HG03280 (cell line): ENCODE measurements at regions not wholly inside any gene's neighbourhood (a gene's known extent, or its start where the extent isn't known, plus 50 kb on each side); places are given as distances from the start of the nearest gene placed in this dataset.
A peak's percentile ranks its signal among the peaks of the same experiment; 100 is the strongest.

Experiments used
- ATAC-seq: cut with Tn5 transposase; IDR thresholded peaks from one replicate; pipeline ENCODE4 v1.9.1; 2021; ENCODE audit warnings: mild to moderate bottlenecking, moderate library complexity; ENCODE audit not compliant: unreplicated experiment

- no peak for ATAC-seq
Observed at GRCh38 chr1:58908561-58909560, 125.0 kb upstream of the JUN start.

DNA sequence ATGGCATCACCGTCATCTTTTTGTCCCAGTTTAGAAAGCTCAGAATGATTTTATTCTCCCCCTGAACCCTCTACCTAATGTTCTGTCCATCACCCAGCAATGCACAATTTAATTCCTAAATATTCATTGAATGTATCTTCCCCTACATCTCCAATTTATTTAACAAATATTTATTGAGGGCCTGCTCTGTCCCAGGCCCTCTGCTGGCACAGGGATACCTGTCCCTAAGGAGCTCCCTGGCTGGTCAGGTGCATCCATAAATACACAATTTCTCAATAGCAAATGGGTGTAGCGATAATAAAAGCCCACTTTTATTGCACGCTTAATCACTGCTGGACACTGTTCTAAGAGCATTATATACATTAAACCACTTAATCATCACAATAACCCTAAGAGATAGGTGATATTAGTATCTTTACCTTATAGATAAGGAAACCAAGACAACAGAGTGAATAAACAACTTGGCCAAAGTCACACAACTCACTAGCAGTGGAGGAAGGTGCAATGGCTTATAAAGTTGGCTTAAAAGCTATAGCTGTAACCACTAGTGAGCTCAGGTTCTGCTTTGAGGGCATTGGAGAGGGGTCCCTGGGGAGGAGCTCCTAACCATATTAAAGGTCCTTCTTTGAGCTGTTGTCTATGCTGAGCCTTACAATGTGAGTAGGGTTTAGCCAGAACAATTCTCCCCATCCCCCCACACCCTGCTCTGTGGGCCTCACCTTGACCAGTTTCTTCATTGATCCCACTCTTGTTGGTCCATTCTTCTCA lies 126.3 kb upstream of the JUN start:
- ATAC-seq, result no peak

- ATAC-seq, result no peak
Observed at GRCh38 chr1:58911841-58912499, 128.1 kb upstream of the JUN start.

GRCh38 chr1:58914925-58915324 lies 131.1 kb upstream of the JUN start:
- ATAC-seq, result no peak

DNA sequence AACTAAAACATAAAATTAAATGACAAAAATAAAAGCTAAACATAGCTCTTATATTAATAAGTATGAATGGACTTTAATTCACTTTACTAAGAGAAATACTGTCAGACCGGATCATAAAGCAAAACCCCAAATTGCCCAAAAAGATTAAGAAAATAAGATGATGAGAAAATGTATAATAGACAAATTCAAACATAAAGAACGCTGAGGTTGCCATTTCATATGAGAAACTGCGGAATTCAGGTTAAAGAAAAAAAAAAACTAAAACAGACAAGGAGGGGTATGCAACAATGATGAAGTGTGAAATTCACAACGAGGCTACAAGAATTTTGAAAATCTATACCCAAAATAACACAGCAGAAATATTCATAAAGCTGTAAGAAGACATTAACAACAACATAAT lies 133.6 kb upstream of the JUN start:
- ATAC-seq, result no peak

DNA sequence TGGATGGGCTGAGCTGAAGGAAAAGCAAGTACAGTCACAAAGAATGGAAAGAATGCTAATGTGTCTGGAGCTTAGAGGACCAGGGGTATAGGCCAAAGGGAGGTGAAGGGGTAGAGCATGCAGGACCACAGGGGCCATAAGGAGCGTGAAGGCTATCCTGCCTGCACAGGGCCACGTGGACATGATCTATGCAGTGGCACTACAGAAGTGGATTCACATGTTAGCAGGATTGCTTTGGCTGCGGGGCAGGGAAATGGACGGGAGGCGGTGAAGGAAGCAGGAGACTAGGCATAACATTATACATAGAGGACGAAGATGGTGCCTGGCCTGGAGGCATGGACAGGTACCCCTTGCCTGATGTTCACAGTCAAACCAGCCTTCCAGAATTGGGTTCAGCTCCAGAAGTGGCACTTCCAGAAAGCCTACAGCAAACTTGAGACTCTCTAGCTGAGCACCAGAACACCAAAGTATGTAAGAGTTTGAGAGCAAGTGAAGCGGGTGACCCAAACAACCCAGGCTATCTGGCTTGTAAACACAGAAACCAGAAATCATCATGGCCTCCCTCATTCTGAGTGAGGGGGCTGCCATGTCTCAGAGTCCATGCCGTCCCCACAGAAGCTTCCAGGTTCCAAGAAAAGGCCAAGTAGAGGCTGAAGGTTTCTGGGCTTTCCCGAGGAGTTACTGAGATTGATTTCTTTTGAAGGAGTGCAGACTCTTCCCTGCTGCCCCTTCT lies 135.5 kb upstream of the JUN start:
- no peak for ATAC-seq

GRCh38 chr1:58919959-58920321 lies 136.1 kb upstream of the JUN start:
- no peak for ATAC-seq

GRCh38 chr1:58921342-58921741 lies 137.5 kb upstream of the JUN start:
- no peak for ATAC-seq

- no peak for ATAC-seq
Observed at GRCh38 chr1:58921751-58922150, 137.9 kb upstream of the JUN start.

- peak; percentile 95 for ATAC-seq
Observed at GRCh38 chr1:58922302-58923089, 138.6 kb upstream of the JUN start.

GRCh38 chr1:58923090-58923470 lies 139.2 kb upstream of the JUN start:
- ATAC-seq, result no peak

GRCh38 chr1:58924016-58924565 lies 140.2 kb upstream of the JUN start:
- no peak for ATAC-seq

GRCh38 chr1:58924821-58925220 lies 141.0 kb upstream of the JUN start:
- ATAC-seq, result no peak

- ATAC-seq, result no peak
Observed at GRCh38 chr1:58925247-58925646, 141.4 kb upstream of the JUN start.

DNA sequence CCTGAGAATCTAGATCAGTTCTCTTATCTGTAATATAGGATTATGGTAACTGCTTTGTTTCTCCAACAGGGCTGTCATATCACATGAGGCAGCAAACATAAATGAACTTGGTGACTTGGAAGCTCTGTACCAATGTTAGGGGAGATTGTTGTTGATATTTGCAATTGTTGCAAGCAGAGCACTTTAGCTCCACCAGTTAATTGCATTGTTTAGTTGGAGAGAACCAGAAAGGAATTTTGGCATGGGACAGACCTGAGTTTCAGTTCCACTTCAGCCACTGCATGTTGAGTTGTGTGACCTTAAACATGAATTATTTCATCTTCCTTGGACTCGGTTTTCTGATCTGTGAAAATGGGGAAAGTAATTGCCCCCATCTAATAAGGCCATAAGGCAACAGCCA lies 142.3 kb upstream of the JUN start:
- no peak for ATAC-seq

DNA sequence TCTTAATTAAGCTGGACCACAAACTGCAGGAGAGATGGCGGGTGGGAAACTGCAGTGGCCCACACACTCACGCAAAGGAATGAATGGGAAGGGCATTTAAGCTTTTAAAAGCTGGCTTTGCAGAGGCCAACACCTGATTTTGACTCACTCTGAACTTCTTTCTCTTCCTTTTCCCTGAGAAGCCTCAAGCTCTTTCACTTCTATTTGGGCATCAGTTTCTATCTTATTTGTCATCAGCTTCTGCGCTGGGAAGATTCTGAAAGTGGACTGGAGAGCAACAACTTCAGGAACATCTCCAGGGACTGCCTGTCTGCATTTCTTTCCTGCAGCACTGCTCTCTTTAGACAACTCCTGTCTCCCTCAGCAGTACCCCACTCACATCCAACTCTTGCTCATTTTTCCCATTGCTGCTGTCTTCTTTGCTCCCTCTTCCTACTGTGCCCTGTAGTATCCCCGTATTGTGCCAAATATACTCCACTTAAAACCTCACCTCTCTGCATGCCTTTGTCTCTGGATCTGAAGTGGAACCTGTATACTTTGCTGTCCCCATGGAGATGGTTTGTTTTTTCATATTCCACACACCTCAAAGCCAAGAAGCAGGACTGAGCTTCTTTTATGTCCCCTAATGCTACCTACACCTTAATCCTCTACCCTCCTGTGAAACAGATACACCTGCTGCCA lies 143.3 kb upstream of the JUN start:
- no peak for ATAC-seq

DNA sequence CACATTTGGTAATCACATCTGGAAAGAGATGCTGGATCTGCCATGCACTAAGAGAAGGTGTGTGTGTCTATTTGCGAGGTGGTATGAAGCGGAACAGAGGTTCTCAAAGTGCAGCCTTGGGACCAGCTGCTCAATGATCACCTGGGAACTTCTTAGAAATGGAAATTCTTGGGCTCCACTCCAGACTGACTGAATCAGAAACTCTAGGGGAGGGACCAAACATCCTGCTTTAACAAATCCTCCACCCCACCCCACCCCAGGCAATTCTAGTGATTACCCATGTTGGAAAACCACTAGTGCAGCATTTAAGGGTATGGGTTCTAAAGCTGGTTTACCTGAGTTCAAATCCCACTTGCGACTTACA lies 143.9 kb upstream of the JUN start:
- no peak for ATAC-seq

GRCh38 chr1:58928514-58928913 lies 144.7 kb upstream of the JUN start:
- no peak for ATAC-seq

DNA sequence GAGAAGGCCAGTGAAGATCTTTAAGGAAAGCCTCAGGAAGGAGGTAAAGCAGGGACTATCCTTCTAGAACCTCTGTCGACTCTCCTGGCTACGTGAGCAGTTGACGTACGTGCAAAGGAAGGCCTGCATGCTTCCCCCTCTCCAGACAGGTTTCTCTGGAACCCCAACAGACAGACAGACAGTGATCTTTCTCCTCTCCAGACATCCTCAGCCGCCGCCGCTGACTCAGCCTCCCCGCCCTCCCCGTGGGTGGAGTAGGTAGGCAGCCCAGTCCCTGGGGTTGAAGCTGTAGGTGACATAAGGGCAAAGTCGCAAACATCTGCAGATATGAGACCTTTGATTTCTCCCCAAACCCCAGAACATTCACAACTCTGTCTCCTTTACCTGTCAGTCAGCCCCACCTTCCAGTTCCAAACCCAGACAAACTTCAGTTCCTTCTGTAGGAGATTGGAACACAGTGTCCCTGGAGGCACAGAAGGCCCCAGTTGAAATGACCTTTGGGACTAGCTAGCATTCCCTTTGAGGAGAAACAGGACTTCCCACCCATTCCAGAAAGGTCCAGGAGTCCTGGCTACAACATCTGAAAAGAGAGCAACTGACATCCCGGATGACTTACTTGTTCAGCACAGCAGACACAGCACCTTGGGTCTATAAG lies 146.0 kb upstream of the JUN start:
- no peak for ATAC-seq
